ENCODE measurements at regions not wholly inside any gene's neighbourhood (a gene's known extent, or its start where the extent isn't known, plus 50 kb on each side); places are given as distances from the start of the nearest gene placed in this dataset.
"Not testable (repeated sequence)": the region's sequence is repeated elsewhere in the genome, so short reads cannot be mapped to it uniquely, and the experiment has no call there.

GRCh38 chr11:27219487-27220039, 143.5 kb downstream of the CCDC34 start:
- H3K4me3 Mint-ChIP-seq; H3K27ac Mint-ChIP-seq; POLR2A ChIA-PET; intact Hi-C loops (cut with DNase I, micrococcal nuclease); ATAC-seq; H3K4me1 Mint-ChIP-seq; DNase-seq; H3K9me3 Mint-ChIP-seq (ENCODE audit: low read depth); H3K36me3 Mint-ChIP-seq (ENCODE audit: low read depth); CTCF ChIA-PET: not testable (repeated sequence)
- peaks cover 18% of the 10 kb centered on the region for H3K27me3 Mint-ChIP-seq

GRCh38 chr11:27218421-27219038, 144.5 kb downstream of the CCDC34 start:
- CTCF ChIA-PET = no interaction called here
- POLR2A ChIA-PET = no interaction called here
- Mint-ChIP-seq H3K36me3 (ENCODE audit: low read depth) (no peaks in the 10 kb centered on the region), H3K27ac (no peak overlapping the region), H3K27me3 (peaks cover 18% of the 10 kb centered on the region), H3K4me3 (no peak overlapping the region), H3K9me3 (ENCODE audit: low read depth) (no peaks in the 10 kb centered on the region), H3K4me1 (no peaks in the 10 kb centered on the region)
- no peak for ATAC-seq
- intact Hi-C loops (cut with DNase I, micrococcal nuclease) = no loop called here
- no peak for DNase-seq

GRCh38 chr11:27217948-27218420, 145.0 kb downstream of the CCDC34 start:
- intact Hi-C loops (cut with DNase I, micrococcal nuclease) = no loop called here
- no peak for ATAC-seq
- Mint-ChIP-seq H3K4me1 (no peaks in the 10 kb centered on the region), H3K27ac (no peak overlapping the region), H3K27me3 (peaks cover 18% of the 10 kb centered on the region), H3K4me3 (no peak overlapping the region), H3K36me3 (ENCODE audit: low read depth) (no peaks in the 10 kb centered on the region), H3K9me3 (ENCODE audit: low read depth) (no peaks in the 10 kb centered on the region)
- CTCF ChIA-PET = no interaction called here
- DNase-seq = no peak
- POLR2A ChIA-PET = no interaction called here

GRCh38 chr11:27217496-27217895, 145.5 kb downstream of the CCDC34 start:
- no peak for DNase-seq
- intact Hi-C loops (cut with DNase I, micrococcal nuclease) = no loop called here
- Mint-ChIP-seq H3K27me3 (peaks cover 18% of the 10 kb centered on the region), H3K36me3 (ENCODE audit: low read depth) (no peaks in the 10 kb centered on the region), H3K9me3 (ENCODE audit: low read depth) (no peaks in the 10 kb centered on the region), H3K27ac (no peak overlapping the region), H3K4me1 (no peaks in the 10 kb centered on the region), H3K4me3 (no peak overlapping the region)
- no peak for ATAC-seq
- ChIA-PET POLR2A (no interaction called here), CTCF (no interaction called here)

DNA sequence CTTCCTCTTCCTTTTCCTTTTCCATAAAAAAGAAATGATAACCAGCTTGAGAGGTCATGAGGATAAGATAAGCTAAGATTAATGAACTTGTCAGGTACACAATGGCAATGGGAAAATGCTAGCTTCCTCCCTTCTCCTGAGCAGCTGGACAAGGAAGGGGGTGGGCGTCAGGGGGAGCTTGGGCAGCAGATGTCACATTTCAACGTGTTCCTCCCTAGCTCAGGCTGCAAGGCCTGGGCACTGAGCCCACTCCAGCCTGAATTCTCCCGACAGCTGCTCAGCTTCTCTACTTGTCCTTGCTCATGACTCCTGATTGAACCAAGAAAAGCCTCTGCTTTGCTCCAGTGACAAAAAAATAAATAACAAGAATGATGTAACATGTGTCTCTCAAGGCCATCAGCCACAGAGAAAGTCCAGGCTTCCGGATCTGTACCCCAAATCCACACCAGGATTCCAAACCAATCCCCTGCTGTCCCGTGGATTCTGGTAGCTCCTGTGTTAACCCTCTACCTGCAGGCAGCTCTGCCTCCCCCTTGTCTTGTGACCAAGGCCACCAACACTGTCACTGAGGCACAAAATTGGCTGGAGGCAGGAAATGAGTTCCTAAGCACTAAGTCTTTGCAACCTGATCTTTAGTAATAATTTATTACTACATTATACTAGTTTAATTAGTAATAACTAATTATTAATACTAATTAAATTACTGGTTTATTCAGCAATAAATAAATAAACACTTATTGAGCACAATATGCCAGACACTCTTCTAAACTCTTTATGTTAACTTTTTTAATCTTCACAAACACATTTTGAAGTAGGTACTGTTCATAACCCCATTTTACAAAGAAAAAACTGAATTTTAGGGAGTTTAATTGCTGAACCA, 146.5 kb downstream of the CCDC34 start:
- Mint-ChIP-seq H3K9me3 (ENCODE audit: low read depth) (no peaks in the 10 kb centered on the region), H3K4me3 (no peak overlapping the region), H3K27ac (no peak overlapping the region), H3K27me3 (peaks cover 18% of the 10 kb centered on the region), H3K36me3 (ENCODE audit: low read depth) (no peaks in the 10 kb centered on the region), H3K4me1 (no peaks in the 10 kb centered on the region)
- ChIA-PET POLR2A (no interaction called here), CTCF (interaction anchor here (0.6 kb wide), 1 partner anchor 374 kb away, joined by 3 read pairs; no protein-coding TSS in a partner anchor)
- DNase-seq (no peak), ATAC-seq (no peak)
- intact Hi-C loops (cut with DNase I, micrococcal nuclease) = no loop called here

DNA sequence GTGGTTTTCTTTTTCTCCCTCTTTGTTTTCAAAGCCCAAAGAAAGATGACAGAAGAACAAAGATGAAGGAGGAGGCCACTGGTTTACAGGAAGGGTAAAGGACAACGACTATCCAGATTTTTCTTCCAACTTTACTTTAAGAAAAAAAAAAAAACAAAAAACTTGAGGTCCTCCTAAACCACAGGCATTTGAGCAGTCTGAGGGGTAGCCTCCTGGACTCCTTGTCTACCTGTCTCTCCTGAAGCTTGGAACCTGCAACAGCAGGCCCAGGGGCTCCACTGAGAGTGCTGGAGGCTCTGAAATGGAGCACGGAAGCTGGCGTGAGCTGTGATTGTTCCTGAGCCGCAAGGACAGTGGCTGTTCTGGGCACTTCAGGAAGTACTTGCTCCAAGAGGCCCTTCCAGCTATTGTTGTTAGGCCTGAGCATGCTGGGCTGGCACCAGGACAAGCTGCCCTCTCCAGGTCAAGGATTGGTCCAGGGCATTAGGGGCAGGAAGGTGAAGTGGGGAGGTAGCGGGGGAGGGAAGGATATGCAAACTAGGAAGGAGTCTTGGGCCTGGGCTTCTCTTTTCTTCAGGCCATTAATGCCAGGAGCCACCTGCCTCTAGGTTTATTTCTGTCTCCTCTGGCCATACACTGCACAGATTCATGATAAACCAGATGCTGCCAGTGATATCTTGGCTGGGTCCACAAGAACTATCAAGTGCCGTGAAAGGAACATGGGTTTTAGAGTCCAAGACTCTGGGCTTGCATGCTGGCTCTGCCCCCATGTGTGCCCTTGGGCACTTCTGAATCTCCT, 147.3 kb downstream of the CCDC34 start:
- no peak for ATAC-seq
- no peaks in the 10 kb centered on the region for H3K9me3 Mint-ChIP-seq (ENCODE audit: low read depth)
- no peaks in the 10 kb centered on the region for H3K36me3 Mint-ChIP-seq (ENCODE audit: low read depth)
- intact Hi-C loops (cut with DNase I, micrococcal nuclease) = no loop called here
- H3K27me3 Mint-ChIP-seq = peaks cover 18% of the 10 kb centered on the region
- CTCF ChIA-PET = interaction anchor here (2.6 kb wide), 1 partner anchor 270 kb away, joined by 8 read pairs; no protein-coding TSS in a partner anchor
- H3K4me3 Mint-ChIP-seq = no peak overlapping the region
- no peaks in the 10 kb centered on the region for H3K4me1 Mint-ChIP-seq
- H3K27ac Mint-ChIP-seq = no peak overlapping the region
- POLR2A ChIA-PET = no interaction called here
- DNase-seq = no peak

DNA sequence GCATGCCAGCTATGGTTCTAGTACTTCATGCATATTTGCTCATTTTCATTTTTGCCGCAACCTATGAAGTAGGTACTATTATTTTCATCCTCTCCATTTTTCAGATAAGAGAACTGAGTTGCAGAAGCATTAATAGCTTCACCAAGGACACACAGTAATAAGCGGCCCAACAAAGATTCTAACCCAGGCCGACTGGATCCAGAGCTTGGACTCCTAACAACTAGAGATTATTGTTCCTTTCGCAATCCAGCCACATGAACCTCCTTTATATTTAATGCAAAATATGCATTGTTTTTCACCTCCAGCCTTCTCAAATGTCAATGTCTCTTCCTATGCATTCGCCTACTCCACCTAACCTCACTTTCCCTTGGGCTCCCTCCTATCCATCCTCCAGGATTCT, 148.3 kb downstream of the CCDC34 start:
- DNase-seq (no peak), ATAC-seq (no peak)
- Mint-ChIP-seq H3K4me1 (no peaks in the 10 kb centered on the region), H3K27me3 (peaks cover 18% of the 10 kb centered on the region), H3K27ac (no peak overlapping the region), H3K4me3 (no peak overlapping the region), H3K9me3 (ENCODE audit: low read depth) (no peaks in the 10 kb centered on the region), H3K36me3 (ENCODE audit: low read depth) (no peaks in the 10 kb centered on the region)
- CTCF ChIA-PET = interaction anchor here (0.9 to 2.6 kb wide), 2 partner anchors 97 to 271 kb away, joined by 3 to 8 read pairs; no protein-coding TSS in a partner anchor
- POLR2A ChIA-PET = no interaction called here
- intact Hi-C loops (cut with DNase I, micrococcal nuclease) = no loop called here

GRCh38 chr11:27213232-27213660, 149.8 kb downstream of the CCDC34 start:
- H3K27ac Mint-ChIP-seq = no peak overlapping the region
- H3K4me3 Mint-ChIP-seq = no peak overlapping the region
- no peak for DNase-seq
- H3K27me3 Mint-ChIP-seq = peaks cover 16% of the 10 kb centered on the region
- H3K4me1 Mint-ChIP-seq = no peaks in the 10 kb centered on the region
- ATAC-seq = no peak
- POLR2A ChIA-PET = no interaction called here
- intact Hi-C loops (cut with DNase I, micrococcal nuclease) = no loop called here
- H3K36me3 Mint-ChIP-seq (ENCODE audit: low read depth) = no peaks in the 10 kb centered on the region
- CTCF ChIA-PET = interaction anchor here (0.5 to 2.6 kb wide), 3 partner anchors 62 to 272 kb away, joined by 3 to 8 read pairs (median 3); no protein-coding TSS in a partner anchor
- H3K9me3 Mint-ChIP-seq (ENCODE audit: low read depth) = no peaks in the 10 kb centered on the region

DNA sequence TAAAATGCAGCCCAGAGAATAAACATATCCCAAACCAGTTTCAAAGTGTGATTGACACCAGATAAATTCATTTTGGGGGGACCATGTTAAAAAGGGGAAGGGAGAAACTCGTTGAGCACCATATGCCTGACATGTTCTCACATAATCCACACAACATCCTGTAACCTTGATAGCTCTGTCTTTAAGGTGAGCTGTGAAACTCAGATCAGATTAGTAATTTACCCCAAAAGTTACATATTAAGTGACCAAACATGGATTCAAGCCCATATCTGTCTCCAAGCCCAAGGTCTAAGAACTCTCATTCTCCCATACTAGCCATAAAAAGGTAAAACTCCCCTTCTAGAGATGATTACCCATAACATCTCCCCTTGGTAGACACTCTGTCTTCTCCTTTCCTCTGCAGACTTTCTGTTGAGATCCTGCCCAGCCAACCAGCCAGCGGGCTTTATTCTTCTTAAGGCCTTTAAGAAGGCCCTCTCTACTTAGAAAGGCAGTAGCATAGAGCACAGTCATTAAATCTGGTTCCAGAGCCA, 150.7 kb downstream of the CCDC34 start:
- Mint-ChIP-seq H3K4me3 (no peak overlapping the region), H3K27me3 (peaks cover 9% of the 10 kb centered on the region), H3K36me3 (ENCODE audit: low read depth) (no peaks in the 10 kb centered on the region), H3K4me1 (no peaks in the 10 kb centered on the region), H3K27ac (no peak overlapping the region), H3K9me3 (ENCODE audit: low read depth) (no peaks in the 10 kb centered on the region)
- ChIA-PET CTCF (interaction anchor here (0.7 kb wide), 1 partner anchor 232 kb away, joined by 3 read pairs; no protein-coding TSS in a partner anchor), POLR2A (no interaction called here)
- ATAC-seq = no peak
- no peak for DNase-seq
- intact Hi-C loops (cut with DNase I, micrococcal nuclease) = no loop called here

DNA sequence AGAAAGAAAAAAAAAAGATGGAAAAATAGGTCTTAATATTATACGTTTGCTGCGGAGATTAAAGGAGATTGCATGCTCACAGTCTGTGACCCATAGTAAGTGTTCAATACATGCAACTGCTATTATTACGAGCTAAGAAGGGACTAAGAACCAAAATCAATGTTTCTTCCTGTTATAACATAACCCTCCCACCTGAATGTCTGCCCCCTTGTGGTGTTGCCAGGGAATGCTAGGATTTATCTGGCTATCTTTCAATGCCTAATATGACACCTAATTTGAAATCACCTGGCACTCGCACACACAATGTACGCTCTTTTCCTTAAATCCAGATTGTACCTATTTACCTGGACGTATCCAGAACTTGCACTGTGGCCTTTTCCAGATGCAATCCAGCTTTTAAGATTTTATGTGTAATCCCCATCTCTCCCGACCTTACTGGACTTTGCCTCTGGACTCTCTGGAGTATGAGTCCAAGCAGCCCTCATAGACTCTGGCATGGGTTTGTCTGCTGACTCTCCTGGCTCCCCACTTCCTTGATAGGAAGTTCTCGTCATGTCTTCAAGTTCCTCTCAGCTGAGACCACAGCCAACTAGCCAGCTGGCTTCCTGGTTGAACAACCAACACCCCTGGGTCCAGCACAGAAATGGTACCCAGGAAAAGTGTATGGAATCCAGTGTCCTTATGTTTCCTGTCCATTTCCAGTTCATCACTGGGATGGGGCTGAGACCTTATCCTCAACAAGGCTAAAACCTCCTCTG, 151.5 kb downstream of the CCDC34 start:
- H3K9me3 Mint-ChIP-seq (ENCODE audit: low read depth) = no peaks in the 10 kb centered on the region
- H3K27ac Mint-ChIP-seq = no peak overlapping the region
- H3K4me3 Mint-ChIP-seq = no peak overlapping the region
- no peaks in the 10 kb centered on the region for H3K36me3 Mint-ChIP-seq (ENCODE audit: low read depth)
- ChIA-PET POLR2A (no interaction called here), CTCF (interaction anchor here (0.6 to 1.0 kb wide), 4 partner anchors 28 to 279 kb away, joined by 3 to 4 read pairs (median 3); no protein-coding TSS in a partner anchor)
- DNase-seq (peak; percentile 24), ATAC-seq (no peak)
- no peaks in the 10 kb centered on the region for H3K4me1 Mint-ChIP-seq
- H3K27me3 Mint-ChIP-seq = peaks cover 9% of the 10 kb centered on the region
- intact Hi-C loops (cut with DNase I, micrococcal nuclease) = no loop called here
